Right cardiac atrium (tissue), 5 donors: ENCODE measurements at regions not wholly inside any gene's neighbourhood (a gene's known extent, or its start where the extent isn't known, plus 50 kb on each side); places are given as distances from the start of the nearest gene placed in this dataset.
"Not testable (repeated sequence)": the region's sequence is repeated elsewhere in the genome, so short reads cannot be mapped to it uniquely, and the experiment has no call there.

Experiments used
- ATAC-seq, 2 donors: fragments of 200-7000 bp; cut with Tn5 transposase; one replicate each; pipeline versions ENCODE4 v1.8.0 to v1.9.1; 2020; ENCODE audit warnings: moderate library complexity in 2 of 2, mild to moderate bottlenecking in 1 of 2
- DNase-seq, 3 donors: peaks; one replicate each; pipeline ENCODE4 v3.0.0-alpha.2; 2020
- H3K27ac ChIP-seq: one replicate; pipeline ENCODE4 v1.5.1; 2013; ENCODE audit warnings: mild to moderate bottlenecking, low read length, control low read depth, moderate library complexity
- H3K27me3 ChIP-seq: one replicate; pipeline ENCODE4 v1.6.1; 2013; ENCODE audit not compliant: control insufficient read depth, insufficient read depth
- H3K4me1 ChIP-seq: one replicate; pipeline ENCODE4 v1.6.1; 2013; ENCODE audit warnings: low read length; ENCODE audit not compliant: control insufficient read depth, insufficient read depth
- H3K4me3 ChIP-seq: one replicate; pipeline ENCODE4 v1.5.1; 2013; ENCODE audit warnings: low read length, control low read depth
- H3K9me3 ChIP-seq: one replicate; pipeline ENCODE4 v1.6.1; 2013; ENCODE audit warnings: low read length; ENCODE audit not compliant: control insufficient read depth
- WGBS: extraction: QIAGEN DNeasy Blood & Tissue Kit; methylation state at CpG from one replicate; pipeline ENCODE4 v1.1.7; 2013; 5-methylcytosine and 5-hydroxymethylcytosine counted together
- intact Hi-C, 4 donors: fragments of 100-400 bp; cut with DNase I; formaldehyde crosslinking; loops; one replicate each; pipeline versions ENCODE4 v1.11.0 to v1.14.0; 2022 to 2023
- donor health status: healthy with polysubstance abuse.
- donor health status: DM: no; HTN: yes; CAD: no.
- donor health status: DM: no; HTN: no; CAD: no.
- donor health status: DM: no; HTN: yes; CAD: no; lungs with severe emphysema.
- donor health status: DM: yes; HTN: yes; CAD: no.

DNA sequence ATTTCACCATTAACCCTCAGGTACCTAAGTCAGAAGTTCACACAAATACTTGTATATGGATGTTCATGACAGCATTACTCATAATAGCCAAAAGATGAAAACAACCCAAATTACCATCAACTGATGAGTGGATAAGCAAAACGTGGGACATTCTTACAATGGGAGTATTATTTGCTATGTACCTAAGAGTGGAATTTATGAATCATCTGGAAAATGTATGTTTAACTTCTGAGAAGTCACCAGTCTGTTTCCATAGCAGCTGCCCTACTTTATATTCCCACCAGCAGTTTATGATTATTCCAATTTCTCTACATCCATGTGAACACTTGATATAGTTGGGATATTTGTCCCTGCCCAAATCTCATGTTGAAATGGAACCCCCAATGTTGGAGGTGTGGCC is 1478.9 kb downstream of the PCDH19 start:
- DNase-seq (no peak), ATAC-seq (no peak)
- WGBS, result 12% methylated on average over 1 of the region's 1 CpG
- H3K4me1 ChIP-seq, result no peaks in the 10 kb centered on the region
- H3K27ac ChIP-seq, result no peak overlapping the region
- intact Hi-C loops, result no loop called here
- H3K9me3 ChIP-seq, result no peaks in the 10 kb centered on the region
- H3K27me3 ChIP-seq, result no peaks in the 10 kb centered on the region
- H3K4me3 ChIP-seq, result no peak overlapping the region

DNA sequence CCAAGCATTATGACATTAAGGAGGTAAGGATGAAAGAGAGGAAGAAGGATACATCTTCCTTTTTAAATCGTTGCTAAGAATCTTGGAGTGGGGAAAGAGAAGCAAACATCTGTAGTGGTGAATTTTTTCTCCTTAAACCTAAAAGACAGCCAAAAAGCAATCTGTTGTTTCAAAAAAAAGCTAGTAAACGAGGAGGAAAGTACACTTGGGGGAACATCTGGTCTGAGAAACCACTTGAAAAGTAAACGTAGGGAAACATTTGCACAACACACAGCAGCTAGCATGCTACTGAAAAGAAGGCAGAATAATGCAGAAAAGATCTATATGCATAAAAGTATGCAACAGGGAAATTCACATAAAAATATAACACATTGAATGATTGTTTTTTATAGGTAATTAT is 1485.6 kb downstream of the PCDH19 start:
- WGBS, result 36% methylated on average over 3 of the region's 3 CpGs

GRCh38 chrX:98897191-98897590 is 1512.9 kb downstream of the PCDH19 start:
- no peak overlapping the region for H3K4me3 ChIP-seq

More for the DNA sequence above, 1485.6 kb downstream of the PCDH19 start:
- no peak overlapping the region for H3K27ac ChIP-seq
- H3K4me3 ChIP-seq, result no peak overlapping the region
- H3K4me1 ChIP-seq, result no peaks in the 10 kb centered on the region
- no peaks in the 10 kb centered on the region for H3K27me3 ChIP-seq
- DNase-seq (no peak), ATAC-seq (no peak)
- no peaks in the 10 kb centered on the region for H3K9me3 ChIP-seq
- intact Hi-C loops, result no loop called here

GRCh38 chrX:98850639-98851038 is 1559.4 kb downstream of the PCDH19 start:
- DNase-seq, H3K4me3 ChIP-seq, intact Hi-C loops, H3K9me3 ChIP-seq, H3K27ac ChIP-seq, H3K4me1 ChIP-seq, ATAC-seq, H3K27me3 ChIP-seq: not testable (repeated sequence)
- WGBS, result 28% methylated on average over 6 of the region's 6 CpGs

More at GRCh38 chrX:98897191-98897590, 1512.9 kb downstream of the PCDH19 start:
- ATAC-seq (no peak), DNase-seq (no peak)
- intact Hi-C loops, result no loop called here
- no peaks in the 10 kb centered on the region for H3K27me3 ChIP-seq
- WGBS, result 76% methylated on average over 1 of the region's 1 CpG
- H3K4me1 ChIP-seq, result no peaks in the 10 kb centered on the region
- no peak overlapping the region for H3K27ac ChIP-seq
- H3K9me3 ChIP-seq, result no peaks in the 10 kb centered on the region
